PC-9 (cell line): ENCODE measurements at regions not wholly inside any gene's neighbourhood (a gene's known extent, or its start where the extent isn't known, plus 50 kb on each side); places are given as distances from the start of the nearest gene placed in this dataset.

Experiments
- CTCF ChIP-seq: fragments of 200-600 bp; sonication (generic); conservative IDR thresholded peaks from 2 replicates; pipeline ENCODE4 v1.6.1; 2017; ENCODE audit warnings: mixed run types, antibody characterized with exemption, mild to moderate bottlenecking, moderate library complexity
- EZH2 ChIP-seq: fragments of 200-600 bp; sonication (generic); IDR thresholded peaks from 2 replicates; pipeline ENCODE4 v1.8.0; 2017; ENCODE audit warnings: antibody characterized with exemption, low read depth

GRCh38 chr13:82010780-82011179 is 1669.9 kb upstream of the SPRY2 start:
- TF ChIP-seq CTCF (no peak), EZH2 (no peak)
